WTC11 (cell line): ENCODE measurements at regions not wholly inside any gene's neighbourhood (a gene's known extent, or its start where the extent isn't known, plus 50 kb on each side); places are given as distances from the start of the nearest gene placed in this dataset.

ENCODE experiments used
- ATAC-seq: fragments of 200-7000 bp; cut with Tn5 transposase; 2 replicates; pipeline ENCODE4 v1.10.0; 2021; ENCODE audit warnings: mild to moderate bottlenecking, moderate library complexity
- CTCF ChIA-PET: fragments of 300-600 bp; sonication (Branson Sonifier 250); formaldehyde crosslinking; loops from one replicate; lab custom pipeline; 2021; ENCODE audit warnings: antibody characterized with exemption; lab: Charles Lee
- POLR2A ChIA-PET: fragments of 350-600 bp; sonication (Branson Sonifier 250); formaldehyde crosslinking; loops from one replicate; lab custom pipeline; 2021; ENCODE audit warnings: antibody characterized with exemption; lab: Charles Lee
- DNase-seq: peaks from one replicate; pipeline ENCODE4 v3.0.0; 2021; ENCODE audit warnings: low spot score
- H3K27ac Mint-ChIP-seq: 2 replicates; pipeline ENCODE4 v1.8.0; 2021; ENCODE audit warnings: mixed read lengths
- H3K27me3 Mint-ChIP-seq: 2 replicates; pipeline ENCODE4 v1.8.0; 2021; ENCODE audit warnings: low read depth, mild to moderate bottlenecking, moderate library complexity, mixed read lengths
- H3K36me3 Mint-ChIP-seq: 2 replicates; pipeline ENCODE4 v1.8.0; 2021; ENCODE audit warnings: mixed read lengths
- H3K4me1 Mint-ChIP-seq: 2 replicates; pipeline ENCODE4 v1.8.0; 2022; ENCODE audit warnings: mixed read lengths
- H3K4me3 Mint-ChIP-seq: 2 replicates; pipeline ENCODE4 v1.8.0; 2021; ENCODE audit warnings: mild to moderate bottlenecking, moderate library complexity, mixed read lengths
- H3K9me3 Mint-ChIP-seq: 2 replicates; pipeline ENCODE4 v1.8.0; 2021; ENCODE audit warnings: mixed read lengths
- ATF1 ChIP-seq: sonication (generic); formaldehyde crosslinking; IDR thresholded peaks from 2 replicates; pipeline ENCODE4 v1.8.1; 2023; ENCODE audit warnings: mild to moderate bottlenecking, moderate library complexity, missing genetic modification reagents
- CDX4 ChIP-seq: fragments of 250-450 bp; sonication (Bioruptor Pico); IDR thresholded peaks from 2 replicates; pipeline ENCODE4 v1.9.0; 2021; ENCODE audit warnings: moderate library complexity, mild to moderate bottlenecking, inconsistent platforms, borderline replicate concordance
- CREB1 ChIP-seq: sonication (generic); formaldehyde crosslinking; IDR thresholded peaks from 2 replicates; pipeline ENCODE4 v1.8.0; 2023; ENCODE audit warnings: mild to moderate bottlenecking, missing genetic modification reagents
- CREM ChIP-seq: sonication (generic); formaldehyde crosslinking; IDR thresholded peaks from 2 replicates; pipeline ENCODE4 v1.8.1; 2022; ENCODE audit warnings: mild to moderate bottlenecking, missing genetic modification reagents, moderate library complexity
- ERG ChIP-seq: fragments of 250-450 bp; sonication (Bioruptor Pico); IDR thresholded peaks from 2 replicates; pipeline ENCODE4 v1.8.0; 2021; ENCODE audit warnings: mild to moderate bottlenecking
- ESRRA ChIP-seq: sonication (generic); formaldehyde crosslinking; IDR thresholded peaks from 2 replicates; pipeline ENCODE4 v1.8.1; 2022; ENCODE audit warnings: mild to moderate bottlenecking, missing genetic modification reagents, borderline replicate concordance
- FOXK1 ChIP-seq: sonication (generic); formaldehyde crosslinking; IDR thresholded peaks from 2 replicates; pipeline ENCODE4 v1.8.0; 2022; ENCODE audit warnings: mild to moderate bottlenecking, moderate library complexity, missing genetic modification reagents
- FOXP4 ChIP-seq: sonication (generic); formaldehyde crosslinking; IDR thresholded peaks from 2 replicates; pipeline ENCODE4 v1.8.0; 2022; ENCODE audit warnings: mild to moderate bottlenecking, missing genetic modification reagents
- GTF2I ChIP-seq: fragments of 250-450 bp; sonication (Bioruptor Pico); conservative IDR thresholded peaks from 2 replicates; pipeline ENCODE4 v1.4.0; 2021; ENCODE audit warnings: mild to moderate bottlenecking
- HMGA2 ChIP-seq: fragments of 250-450 bp; sonication (Bioruptor Pico); IDR thresholded peaks from 2 replicates; pipeline ENCODE4 v1.4.0; 2021; ENCODE audit warnings: mild to moderate bottlenecking, moderate library complexity
- JUN ChIP-seq: sonication (generic); formaldehyde crosslinking; IDR thresholded peaks from 2 replicates; pipeline ENCODE4 v1.8.0; 2023; ENCODE audit warnings: mild to moderate bottlenecking, missing genetic modification reagents
- MXD4 ChIP-seq: fragments of 250-450 bp; sonication (Bioruptor Pico); IDR thresholded peaks from 2 replicates; pipeline ENCODE4 v1.8.0; 2021; ENCODE audit warnings: mild to moderate bottlenecking, moderate library complexity, borderline replicate concordance
- NFATC4 ChIP-seq: fragments of 250-450 bp; sonication (Bioruptor Pico); IDR thresholded peaks from 2 replicates; pipeline ENCODE4 v1.9.0; 2021; ENCODE audit warnings: mild to moderate bottlenecking
- NR2C2 ChIP-seq: sonication (generic); formaldehyde crosslinking; IDR thresholded peaks from 2 replicates; pipeline ENCODE4 v1.8.0; 2022; ENCODE audit warnings: mild to moderate bottlenecking, missing genetic modification reagents
- PRDM15 ChIP-seq: sonication (generic); formaldehyde crosslinking; IDR thresholded peaks from 2 replicates; pipeline ENCODE4 v1.8.0; 2022; ENCODE audit warnings: missing genetic modification reagents
- SP1 ChIP-seq: sonication (generic); formaldehyde crosslinking; conservative IDR thresholded peaks from 2 replicates; pipeline ENCODE4 v1.8.1; 2022; ENCODE audit warnings: missing genetic modification reagents
- TCF7 ChIP-seq: sonication (generic); formaldehyde crosslinking; IDR thresholded peaks from 2 replicates; pipeline ENCODE4 v1.8.0; 2022; ENCODE audit warnings: mild to moderate bottlenecking, low read depth, missing genetic modification reagents, moderate library complexity
- TEAD4 ChIP-seq: sonication (generic); formaldehyde crosslinking; IDR thresholded peaks from 2 replicates; pipeline ENCODE4 v1.8.0; 2022; ENCODE audit warnings: mild to moderate bottlenecking, missing genetic modification reagents
- TP53 ChIP-seq: sonication (generic); formaldehyde crosslinking; IDR thresholded peaks from 2 replicates; pipeline ENCODE4 v1.8.1; 2023; ENCODE audit warnings: mild to moderate bottlenecking, missing genetic modification reagents
- ZNF512 ChIP-seq: sonication (generic); formaldehyde crosslinking; IDR thresholded peaks from 2 replicates; pipeline ENCODE4 v1.8.1; 2022; ENCODE audit warnings: missing genetic modification reagents, borderline replicate concordance
- TF ChIP-seq, protein P1 (sequence below): sonication (generic); formaldehyde crosslinking; conservative IDR thresholded peaks from 2 replicates; pipeline ENCODE4 v1.8.1; 2023; ENCODE audit warnings: mild to moderate bottlenecking, low read depth, missing genetic modification reagents, moderate library complexity
- TF ChIP-seq, protein P2 (sequence below): sonication (generic); formaldehyde crosslinking; IDR thresholded peaks from 2 replicates; pipeline ENCODE4 v1.8.1; 2022; ENCODE audit warnings: low read depth, missing genetic modification reagents, borderline replicate concordance

DNA sequence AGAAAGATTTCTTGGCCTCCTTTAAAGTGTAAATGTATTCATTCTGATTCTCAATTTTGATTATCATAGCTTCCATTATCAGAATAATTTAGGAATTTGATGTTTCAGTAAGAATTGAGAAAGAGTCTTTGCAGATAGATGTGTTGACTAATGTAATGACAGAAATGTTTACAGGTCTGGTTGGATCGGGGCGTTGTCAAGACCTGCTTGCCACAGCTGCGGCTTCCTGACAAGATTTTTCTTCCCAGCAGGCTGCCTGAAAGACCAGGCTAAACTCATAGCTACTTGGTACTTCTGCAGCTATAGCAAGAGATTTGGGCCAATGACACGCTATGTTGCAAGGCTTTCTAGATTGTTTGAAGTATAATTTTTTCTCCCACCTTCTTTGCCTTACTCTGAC is 91.5 kb upstream of the ANKRD50 start (continued):
- TF ChIP-seq ERG (CRISPR knock-in tag) (no peak), NR2C2 (CRISPR knock-in tag) (no peak), TP53 (CRISPR knock-in tag) (no peak), FOXK1 (no peak), TEAD4 (no peak), CREM (CRISPR knock-in tag) (no peak)
- TF ChIP-seq, all 79 proteins: peak for 0

DNA sequence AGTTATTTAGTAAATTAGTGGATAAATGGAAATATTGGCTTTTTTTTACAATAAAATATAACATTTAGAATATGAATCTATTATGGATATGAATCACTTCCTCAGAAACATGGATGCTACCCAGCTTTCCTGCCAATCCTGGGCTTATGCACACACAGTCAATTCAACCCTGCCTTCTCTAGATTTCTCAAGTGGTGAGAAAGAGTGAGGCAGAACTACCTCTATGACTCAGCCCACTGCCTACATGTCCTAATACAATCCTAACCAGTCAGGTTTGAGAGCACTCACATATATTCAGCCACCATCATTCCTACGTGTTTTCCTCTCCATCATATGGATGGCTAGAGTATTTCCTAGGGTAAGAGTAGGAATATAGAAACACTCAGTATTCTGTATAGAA is 91.1 kb upstream of the ANKRD50 start:
- no peak overlapping the region for H3K27ac Mint-ChIP-seq
- H3K4me1 Mint-ChIP-seq: peaks cover 19% of the 10 kb centered on the region
- H3K4me3 Mint-ChIP-seq: no peak overlapping the region
- H3K9me3 Mint-ChIP-seq: peaks cover 25% of the 10 kb centered on the region
- CTCF ChIA-PET: interaction anchor here (1.0 kb wide), 1 partner anchor 19 kb away, joined by 3 read pairs; no protein-coding TSS in a partner anchor
- ATAC-seq (no peak), DNase-seq (no peak)
- H3K27me3 Mint-ChIP-seq: no peaks in the 10 kb centered on the region
- peaks cover 9% of the 10 kb centered on the region for H3K36me3 Mint-ChIP-seq
- POLR2A ChIA-PET: no interaction called here
- no peak for TF ChIP-seq PRDM15 (CRISPR knock-in tag)
- TF ChIP-seq ZNF512 (CRISPR knock-in tag): no peak
- TF ChIP-seq, protein P1, sequence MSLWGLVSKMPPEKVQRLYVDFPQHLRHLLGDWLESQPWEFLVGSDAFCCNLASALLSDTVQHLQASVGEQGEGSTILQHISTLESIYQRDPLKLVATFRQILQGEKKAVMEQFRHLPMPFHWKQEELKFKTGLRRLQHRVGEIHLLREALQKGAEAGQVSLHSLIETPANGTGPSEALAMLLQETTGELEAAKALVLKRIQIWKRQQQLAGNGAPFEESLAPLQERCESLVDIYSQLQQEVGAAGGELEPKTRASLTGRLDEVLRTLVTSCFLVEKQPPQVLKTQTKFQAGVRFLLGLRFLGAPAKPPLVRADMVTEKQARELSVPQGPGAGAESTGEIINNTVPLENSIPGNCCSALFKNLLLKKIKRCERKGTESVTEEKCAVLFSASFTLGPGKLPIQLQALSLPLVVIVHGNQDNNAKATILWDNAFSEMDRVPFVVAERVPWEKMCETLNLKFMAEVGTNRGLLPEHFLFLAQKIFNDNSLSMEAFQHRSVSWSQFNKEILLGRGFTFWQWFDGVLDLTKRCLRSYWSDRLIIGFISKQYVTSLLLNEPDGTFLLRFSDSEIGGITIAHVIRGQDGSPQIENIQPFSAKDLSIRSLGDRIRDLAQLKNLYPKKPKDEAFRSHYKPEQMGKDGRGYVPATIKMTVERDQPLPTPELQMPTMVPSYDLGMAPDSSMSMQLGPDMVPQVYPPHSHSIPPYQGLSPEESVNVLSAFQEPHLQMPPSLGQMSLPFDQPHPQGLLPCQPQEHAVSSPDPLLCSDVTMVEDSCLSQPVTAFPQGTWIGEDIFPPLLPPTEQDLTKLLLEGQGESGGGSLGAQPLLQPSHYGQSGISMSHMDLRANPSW (CRISPR knock-in tag): no peak
- TF ChIP-seq HMGA2: no peak
- no peak for TF ChIP-seq FOXP4
- no peak for TF ChIP-seq GTF2I (CRISPR knock-in tag)
- TF ChIP-seq, protein P2, sequence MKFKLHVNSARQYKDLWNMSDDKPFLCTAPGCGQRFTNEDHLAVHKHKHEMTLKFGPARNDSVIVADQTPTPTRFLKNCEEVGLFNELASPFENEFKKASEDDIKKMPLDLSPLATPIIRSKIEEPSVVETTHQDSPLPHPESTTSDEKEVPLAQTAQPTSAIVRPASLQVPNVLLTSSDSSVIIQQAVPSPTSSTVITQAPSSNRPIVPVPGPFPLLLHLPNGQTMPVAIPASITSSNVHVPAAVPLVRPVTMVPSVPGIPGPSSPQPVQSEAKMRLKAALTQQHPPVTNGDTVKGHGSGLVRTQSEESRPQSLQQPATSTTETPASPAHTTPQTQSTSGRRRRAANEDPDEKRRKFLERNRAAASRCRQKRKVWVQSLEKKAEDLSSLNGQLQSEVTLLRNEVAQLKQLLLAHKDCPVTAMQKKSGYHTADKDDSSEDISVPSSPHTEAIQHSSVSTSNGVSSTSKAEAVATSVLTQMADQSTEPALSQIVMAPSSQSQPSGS (CRISPR knock-in tag): no peak
- no peak for TF ChIP-seq SP1 (CRISPR knock-in tag)
- no peak for TF ChIP-seq ATF1 (CRISPR knock-in tag)
- no peak for TF ChIP-seq CDX4 (CRISPR knock-in tag)
- no peak for TF ChIP-seq TCF7
- no peak for TF ChIP-seq CREB1 (CRISPR knock-in tag)
- no peak for TF ChIP-seq JUN (CRISPR knock-in tag)
- no peak for TF ChIP-seq NR2C2 (CRISPR knock-in tag)
- TF ChIP-seq FOXK1: no peak
- TF ChIP-seq MXD4 (CRISPR knock-in tag): no peak
- no peak for TF ChIP-seq ESRRA (CRISPR knock-in tag)
- TF ChIP-seq NFATC4 (CRISPR knock-in tag): no peak
